Stimulated activated CD8-positive, alpha-beta memory T cell treated with anti-CD3 and anti-CD28 coated beads, Interleukin-4, amount 100 ng/mL, for 24 hours (primary cell): ENCODE measurements at regions not wholly inside any gene's neighbourhood (a gene's known extent, or its start where the extent isn't known, plus 50 kb on each side); places are given as distances from the start of the nearest gene placed in this dataset.
"Not testable (repeated sequence)": the region's sequence is repeated elsewhere in the genome, so short reads cannot be mapped to it uniquely, and the experiment has no call there.

Source experiments
- DNase-seq: peaks from one replicate; pipeline ENCODE4 v3.0.0-alpha.2; 2020; ENCODE audit warnings: low read depth

- not testable (repeated sequence) for DNase-seq
Measured at GRCh38 chr16:29108625-29109169, 123.8 kb downstream of the LAT start.

GRCh38 chr16:29107299-29107698 is 122.4 kb downstream of the LAT start:
- DNase-seq, result no peak

- DNase-seq, result not testable (repeated sequence)
Measured at GRCh38 chr16:29106259-29106908, 121.5 kb downstream of the LAT start.

GRCh38 chr16:29104600-29104999 is 119.7 kb downstream of the LAT start:
- DNase-seq, result not testable (repeated sequence)

GRCh38 chr16:29097965-29098364 is 113.1 kb downstream of the LAT start:
- DNase-seq, result not testable (repeated sequence)

GRCh38 chr16:29094729-29095624 is 110.1 kb downstream of the LAT start:
- DNase-seq, result not testable (repeated sequence)

GRCh38 chr16:29094325-29094724 is 109.5 kb downstream of the LAT start:
- DNase-seq, result not testable (repeated sequence)

GRCh38 chr16:29089679-29090078 is 104.8 kb downstream of the LAT start:
- DNase-seq, result not testable (repeated sequence)

- DNase-seq, result not testable (repeated sequence)
Measured at GRCh38 chr16:29087673-29088072, 102.8 kb downstream of the LAT start.

GRCh38 chr16:29081829-29082639 is 97.2 kb downstream of the LAT start:
- peak; percentile 22 for DNase-seq

GRCh38 chr16:29074554-29075402 is 89.9 kb downstream of the LAT start:
- DNase-seq, result peak; percentile 8

GRCh38 chr16:29062235-29062634 is 77.4 kb downstream of the LAT start:
- not testable (repeated sequence) for DNase-seq

GRCh38 chr16:29061467-29061921 is 76.6 kb downstream of the LAT start:
- DNase-seq, result not testable (repeated sequence)

- DNase-seq, result not testable (repeated sequence)
Measured at GRCh38 chr16:29060022-29060810, 75.4 kb downstream of the LAT start.

- not testable (repeated sequence) for DNase-seq
Measured at GRCh38 chr16:29059575-29059974, 74.7 kb downstream of the LAT start.
